Panc1 (cell line): ENCODE measurements at regions not wholly inside any gene's neighbourhood (a gene's known extent, or its start where the extent isn't known, plus 50 kb on each side); places are given as distances from the start of the nearest gene placed in this dataset.

Experiments used
- ATAC-seq: fragments of 200-7000 bp; cut with Tn5 transposase; 2 replicates; pipeline ENCODE4 v1.9.1; 2020; ENCODE audit warnings: mild to moderate bottlenecking, moderate library complexity
- BruUV-seq: library from RNA; stranded (reverse); fragments of 400-500 nt; replicated peaks from 2 replicates; lab custom pipeline; 2021; lab: Mats Ljungman, UMichigan
- CTCF ChIA-PET: fragments of 300-600 bp; sonication (Branson Sonifier 250); formaldehyde crosslinking; loops from one replicate; lab custom pipeline; 2022; ENCODE audit warnings: antibody characterized with exemption; lab: Charles Lee
- POLR2A ChIA-PET: fragments of 300-600 bp; sonication (Branson Sonifier 250); formaldehyde crosslinking; loops from one replicate; lab custom pipeline; 2022; ENCODE audit warnings: antibody characterized with exemption; lab: Charles Lee
- DNase-seq: peaks from one replicate; pipeline ENCODE4 v3.0.0-alpha.2; 2010; ENCODE audit warnings: low read depth, low spot score
- H3K27ac ChIP-seq: 2 replicates; pipeline ENCODE4 v1.5.1; 2011; ENCODE audit warnings: mild to moderate bottlenecking, low read length, inconsistent platforms
- H3K27me3 ChIP-seq: fragments of 200-500 bp; sonication (Bioruptor generic); 2 replicates; pipeline ENCODE4 v1.6.0; 2014; ENCODE audit warnings: low read length, inconsistent platforms; ENCODE audit not compliant: control insufficient read depth, insufficient read depth
- H3K36me3 ChIP-seq: fragments of 200-500 bp; sonication (Bioruptor generic); 2 replicates; pipeline ENCODE4 v1.5.1; 2014; ENCODE audit warnings: inconsistent platforms, mild to moderate bottlenecking, low read length, moderate library complexity; ENCODE audit not compliant: control insufficient read depth, insufficient read depth
- H3K4me1 ChIP-seq: 2 replicates; pipeline ENCODE4 v1.5.1; 2011; ENCODE audit warnings: inconsistent platforms, mild to moderate bottlenecking, low read length, moderate library complexity; ENCODE audit not compliant: control insufficient read depth, insufficient read depth
- H3K4me3 ChIP-seq, 2 experiments: 2 replicates each; pipeline ENCODE4 v1.5.1; 2011 to 2012; ENCODE audit warnings: low read depth in 2 of 2, low read length in 2 of 2, mild to moderate bottlenecking in 2 of 2, inconsistent platforms in 1 of 2, moderate library complexity in 1 of 2
- H3K9me3 ChIP-seq: fragments of 200-500 bp; sonication (Bioruptor generic); 2 replicates; pipeline ENCODE4 v1.5.1; 2014; ENCODE audit warnings: low read depth, mild to moderate bottlenecking, inconsistent platforms, low read length, moderate library complexity; ENCODE audit not compliant: control insufficient read depth, insufficient read depth
- CTCF ChIP-seq: fragments of 450-650 bp; IDR thresholded peaks from 2 replicates; pipeline ENCODE4 v1.5.1; 2017; ENCODE audit warnings: mild to moderate bottlenecking
- POLR2AphosphoS5 ChIP-seq: IDR thresholded peaks from 2 replicates; pipeline ENCODE4 v1.6.1; 2012; ENCODE audit warnings: mild to moderate bottlenecking, low read depth, low read length, moderate library complexity
- REST ChIP-seq, 2 experiments: IDR thresholded peaks; 2 replicates each; pipeline ENCODE4 v1.6.1; 2011 to 2012; ENCODE audit warnings: low read depth in 2 of 2, control low read depth in 1 of 2, low read length in 1 of 2, mild to moderate bottlenecking in 1 of 2, moderate library complexity in 1 of 2; ENCODE audit not compliant: insufficient read depth in 1 of 2
- SIN3A ChIP-seq: IDR thresholded peaks from 2 replicates; pipeline ENCODE4 v1.6.1; 2012; ENCODE audit warnings: low read depth, mild to moderate bottlenecking, low read length, moderate library complexity, borderline replicate concordance; ENCODE audit not compliant: insufficient read depth
- TCF7L2 ChIP-seq: IDR thresholded peaks from 2 replicates; pipeline ENCODE4 v1.6.1; 2011; ENCODE audit warnings: mild to moderate bottlenecking, low read depth, low read length, inconsistent platforms
- in situ Hi-C: cut with HindIII; loops from 2 replicates; pipeline ENCODE4 v1.10.0; 2016; ENCODE audit warnings: low sequenced_read_pairs, low pct_unique_long_range_greater_than_20kb
- intact Hi-C: fragments of 100-400 bp; cut with micrococcal nuclease; formaldehyde crosslinking; loops from one replicate; pipeline ENCODE4 v1.10.0; 2022; ENCODE audit not compliant: unreplicated experiment

- H3K27me3 ChIP-seq, result no peaks in the 10 kb centered on the region
- intact Hi-C loops (no loop called here), in situ Hi-C loops (no loop called here)
- no peak for TF ChIP-seq CTCF
- no peak for TF ChIP-seq SIN3A
- TF ChIP-seq TCF7L2, result no peak
- TF ChIP-seq POLR2AphosphoS5, result no peak
- no peak for TF ChIP-seq REST (IDR thresholded peaks at IDR 0.05; ENCODE audit: insufficient read depth in 1 of 2, low read depth in 2 of 2, low read length in 1 of 2)
- H3K4me3 ChIP-seq, result no peak overlapping the region
- ATAC-seq, result no peak
- ChIA-PET POLR2A (no interaction called here), CTCF (no interaction called here)
- no peaks in the 10 kb centered on the region for H3K36me3 ChIP-seq
- no peaks in the 10 kb centered on the region for H3K4me1 ChIP-seq
- no TSS peak for BruUV-seq
- H3K9me3 ChIP-seq, result no peaks in the 10 kb centered on the region
- H3K27ac ChIP-seq, result no peak overlapping the region
- DNase-seq, result no peak
Observed at GRCh38 chr6:147716434-147716833, 207.9 kb downstream of the SAMD5 start.

- Histone ChIP-seq H3K36me3 (no peaks in the 10 kb centered on the region), H3K27me3 (no peaks in the 10 kb centered on the region), H3K9me3 (no peaks in the 10 kb centered on the region), H3K27ac (no peak overlapping the region), H3K4me1 (no peaks in the 10 kb centered on the region), H3K4me3 (no peak overlapping the region)
- TF ChIP-seq REST (IDR thresholded peaks at IDR 0.05; ENCODE audit: insufficient read depth in 1 of 2, low read depth in 2 of 2, low read length in 1 of 2), result no peak
- TF ChIP-seq SIN3A, result no peak
- TF ChIP-seq CTCF, result no peak
- TF ChIP-seq POLR2AphosphoS5, result no peak
- no peak for TF ChIP-seq TCF7L2
- intact Hi-C loops, result no loop called here
- ATAC-seq (no peak), DNase-seq (no peak)
- in situ Hi-C loops, result no loop called here
- BruUV-seq, result no TSS peak
- POLR2A ChIA-PET, result no interaction called here
- CTCF ChIA-PET, result no interaction called here
Observed at GRCh38 chr6:147717991-147718390, 209.5 kb downstream of the SAMD5 start.
